Fibroblast of skin of left biceps (primary cell): ENCODE measurements at regions not wholly inside any gene's neighbourhood (a gene's known extent, or its start where the extent isn't known, plus 50 kb on each side); places are given as distances from the start of the nearest gene placed in this dataset.

Experiments
- DNase-seq, 2 experiments: peaks; one replicate each; pipeline ENCODE4 v3.0.0-alpha.2; 2013; ENCODE audit warnings: low read depth in 2 of 2

DNA sequence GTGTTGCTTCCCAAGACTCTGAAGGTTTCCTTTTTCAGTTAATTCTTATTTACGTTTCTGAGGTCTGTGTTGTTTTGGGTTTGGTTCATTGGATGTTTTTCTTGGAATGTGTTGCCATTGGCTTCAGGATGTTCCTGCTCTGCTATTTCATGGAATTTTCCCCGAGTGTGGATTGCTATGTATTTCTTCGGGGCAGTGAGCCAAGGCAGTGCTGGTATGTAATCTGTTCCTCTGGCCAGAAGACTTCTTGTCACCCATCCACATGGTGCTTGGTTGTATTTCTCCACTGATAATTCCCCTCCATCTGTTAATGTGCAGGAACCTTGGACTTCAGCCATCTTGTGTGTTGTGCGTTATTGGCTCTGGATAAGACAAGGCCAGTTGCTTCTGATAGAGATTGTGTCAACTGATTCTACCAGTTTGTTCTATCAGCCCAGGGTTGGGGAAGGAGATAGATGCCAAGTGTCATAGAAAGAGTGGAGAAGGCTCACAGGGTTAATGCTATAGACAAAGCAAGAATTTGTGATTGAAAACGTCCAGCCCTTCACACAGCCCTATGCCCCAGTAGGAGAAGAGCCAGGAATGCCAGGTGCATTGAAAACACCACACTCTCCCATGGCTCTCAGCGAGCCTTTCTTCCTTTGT, 505.2 kb downstream of the PLPP3 start:
- DNase-seq: peak; percentile 94 to 96

GRCh38 chr1:56073614-56074006, 505.8 kb downstream of the PLPP3 start:
- no peak for DNase-seq

DNA sequence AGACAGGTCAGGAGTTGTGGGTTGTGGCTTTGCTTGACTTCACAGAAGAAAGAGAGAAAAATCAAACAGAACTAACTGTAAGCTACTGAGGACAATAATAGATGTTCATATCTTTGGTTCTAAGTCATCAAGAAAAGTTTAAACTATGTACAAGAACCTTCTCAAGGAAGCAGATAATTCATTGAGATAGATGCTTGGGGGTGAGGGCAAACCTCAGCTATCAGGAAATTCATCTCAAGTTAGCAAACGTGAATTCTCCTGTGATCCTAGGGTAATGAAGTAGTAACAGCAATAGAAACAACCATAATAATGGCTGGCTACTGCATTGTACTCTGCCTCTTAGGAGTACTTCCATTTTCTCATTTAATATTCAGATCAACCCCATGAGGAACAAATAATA, 506.2 kb downstream of the PLPP3 start:
- no peak for DNase-seq

DNA sequence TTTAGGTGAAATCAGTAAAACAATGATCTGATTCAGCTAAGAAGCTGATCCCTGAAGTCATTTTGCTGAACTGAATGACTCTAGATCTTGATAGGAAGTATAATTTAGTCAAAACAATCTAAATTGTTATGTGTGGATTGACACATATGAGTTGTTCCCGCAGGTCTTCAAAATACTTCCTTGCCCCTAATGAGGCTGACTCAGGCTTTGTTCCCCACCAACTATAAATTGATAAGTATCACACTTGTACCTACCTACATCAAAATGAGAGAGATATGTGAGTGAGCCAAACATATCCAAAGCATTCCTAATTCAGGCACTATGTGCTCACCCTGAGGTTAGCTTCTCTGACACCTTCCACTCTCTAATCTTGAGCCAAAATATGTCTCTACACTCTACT, 507.1 kb downstream of the PLPP3 start:
- no peak for DNase-seq

DNA sequence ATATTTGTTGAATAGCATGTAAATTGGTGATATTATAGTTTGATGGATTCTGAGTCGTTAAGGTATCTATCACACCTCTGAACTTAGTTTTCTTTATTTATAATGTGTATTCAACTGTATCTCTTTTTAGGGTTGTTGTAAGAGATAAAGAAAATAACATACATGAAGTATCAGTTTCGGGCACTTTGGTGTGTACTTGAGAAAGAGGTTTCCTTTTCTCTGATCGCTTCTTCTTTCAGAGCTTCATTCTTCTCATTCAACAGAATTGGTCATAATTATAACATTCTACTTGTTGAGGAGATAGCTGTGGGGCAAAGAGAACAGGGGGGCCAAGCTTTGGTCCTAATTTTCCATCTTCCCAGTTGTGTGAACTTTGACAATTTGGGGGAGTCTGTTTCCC, 508.0 kb downstream of the PLPP3 start:
- DNase-seq: no peak

- peak; percentile 86 to 88 for DNase-seq
Observed at GRCh38 chr1:56070601-56071000, 508.8 kb downstream of the PLPP3 start.

DNA sequence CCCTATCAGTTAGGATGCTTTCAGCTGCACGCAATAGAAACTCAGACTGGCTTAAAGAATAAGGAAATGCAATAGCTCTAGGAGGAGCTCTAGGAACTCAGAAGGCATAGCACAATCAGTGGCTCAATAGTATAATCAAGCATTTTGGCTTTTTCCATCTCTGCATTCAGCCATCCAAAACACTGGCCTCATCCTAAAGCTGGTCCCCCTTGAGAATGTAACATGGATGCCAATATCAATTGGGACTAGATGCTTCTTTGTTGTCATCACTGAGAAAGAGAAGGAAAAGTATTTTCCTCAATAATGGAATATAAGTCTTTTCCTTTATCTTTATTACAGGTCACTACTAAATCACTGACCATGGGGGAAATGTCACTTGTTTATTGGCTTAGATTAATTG, 509.5 kb downstream of the PLPP3 start:
- no peak for DNase-seq

GRCh38 chr1:56068908-56069307, 510.5 kb downstream of the PLPP3 start:
- no peak for DNase-seq

DNA sequence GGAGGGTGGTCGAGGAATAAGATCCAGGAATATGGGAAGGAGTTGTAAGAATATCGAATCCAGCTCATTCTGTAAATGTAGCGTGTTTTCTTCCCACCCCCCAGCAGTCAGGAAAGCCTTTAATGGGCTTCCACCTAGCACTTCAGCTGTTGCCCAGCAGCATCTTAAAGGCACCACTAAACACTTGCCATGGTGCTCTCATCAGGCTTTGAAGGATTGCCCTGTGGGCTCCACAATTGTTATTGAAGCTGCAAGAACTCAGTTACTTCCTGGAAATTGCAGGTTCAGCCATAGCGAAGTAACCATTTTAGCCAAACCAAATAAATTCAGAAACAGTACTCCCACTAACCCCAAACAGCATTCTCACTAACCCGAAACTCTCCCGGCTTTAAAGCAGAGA, 511.2 kb downstream of the PLPP3 start:
- no peak for DNase-seq

- DNase-seq: peak; percentile 73 to 75
Observed at GRCh38 chr1:56065729-56066128, 513.6 kb downstream of the PLPP3 start.

- DNase-seq: peak in 1 of 2 experiments; percentile 66
Observed at GRCh38 chr1:56064705-56065104, 514.7 kb downstream of the PLPP3 start.

GRCh38 chr1:56063461-56063860, 515.9 kb downstream of the PLPP3 start:
- no peak for DNase-seq

DNA sequence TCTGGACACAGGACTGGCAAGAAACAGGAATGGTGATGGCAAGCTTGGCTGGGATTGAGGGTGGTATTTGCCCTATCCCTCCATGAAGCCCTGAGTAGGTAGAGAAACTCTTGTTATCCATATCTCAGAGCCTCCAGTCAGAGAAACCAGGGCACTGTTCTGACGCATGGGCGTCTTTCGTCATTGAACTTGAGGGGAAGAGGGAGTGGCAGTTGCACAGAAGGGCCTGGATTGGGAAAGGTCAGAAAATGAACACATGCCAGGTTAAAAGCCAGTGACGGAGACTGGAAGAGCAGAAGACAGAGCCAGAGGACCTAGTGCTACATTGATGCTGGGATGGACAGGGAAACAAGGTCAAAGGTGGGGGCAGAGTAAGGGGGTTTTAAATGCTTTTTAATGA, 516.7 kb downstream of the PLPP3 start:
- DNase-seq: no peak

- no peak for DNase-seq
Observed at GRCh38 chr1:56061824-56062223, 517.5 kb downstream of the PLPP3 start.

DNA sequence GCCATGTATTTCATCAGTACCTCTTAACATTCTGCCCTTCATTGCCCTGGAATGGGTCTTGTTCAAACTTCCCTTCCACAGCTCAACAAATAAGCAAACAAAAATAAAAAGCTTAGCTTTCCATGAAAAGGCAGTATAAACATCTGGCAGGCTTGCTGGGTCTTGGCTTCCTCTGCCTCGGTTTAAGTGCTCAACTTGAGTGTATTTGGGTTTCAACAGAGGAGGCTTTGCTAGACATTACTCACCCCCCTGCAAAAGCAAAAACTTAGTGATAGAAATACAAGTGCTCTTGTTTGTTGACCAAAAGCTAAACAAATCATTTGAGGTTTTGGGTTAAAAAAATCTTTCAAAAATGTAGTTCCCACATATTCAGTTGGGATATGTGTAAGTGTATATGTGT, 518.5 kb downstream of the PLPP3 start:
- no peak for DNase-seq

- DNase-seq: no peak
Observed at GRCh38 chr1:56057466-56058405, 521.6 kb downstream of the PLPP3 start.

GRCh38 chr1:56056438-56057287, 522.7 kb downstream of the PLPP3 start:
- peak; percentile 88 to 91 for DNase-seq

DNA sequence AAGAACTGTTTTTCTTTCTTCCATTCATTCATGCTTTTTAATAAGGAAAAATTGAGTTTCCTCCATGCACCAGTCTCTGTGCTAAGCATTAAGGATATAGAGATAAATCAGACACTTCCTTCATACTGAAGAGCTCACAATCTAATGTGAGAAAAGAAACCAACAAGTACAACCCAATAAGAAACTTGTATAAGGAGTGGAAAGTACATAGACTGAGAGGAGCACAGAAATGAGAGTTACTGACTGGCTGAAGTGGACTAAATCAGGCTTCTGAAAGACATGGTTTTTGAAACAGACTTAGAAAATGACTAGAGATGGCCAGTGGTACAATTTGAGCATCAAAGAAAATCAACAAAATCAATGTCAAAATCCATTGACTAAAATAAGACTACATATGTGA, 524.4 kb downstream of the PLPP3 start:
- DNase-seq: no peak

GRCh38 chr1:56052041-56052440, 527.3 kb downstream of the PLPP3 start:
- DNase-seq: no peak

DNA sequence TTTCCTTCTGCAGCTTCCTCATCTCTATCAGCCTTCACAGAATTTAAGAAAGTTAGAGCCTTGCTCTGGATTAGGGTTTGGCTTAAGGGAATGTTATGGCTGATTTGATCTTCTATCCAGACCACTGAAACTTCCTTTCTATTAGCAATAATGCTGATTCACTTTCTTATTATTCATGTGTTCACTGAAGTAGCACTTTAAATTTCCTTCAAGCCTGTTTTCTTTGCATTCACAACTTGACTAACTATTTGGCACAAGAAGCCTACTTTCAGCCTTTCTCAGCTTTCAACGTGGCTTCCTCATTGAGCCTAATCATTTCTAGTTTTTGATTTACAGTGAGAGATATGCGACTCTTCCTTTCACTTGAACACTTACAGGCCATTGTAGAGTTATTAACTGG, 528.5 kb downstream of the PLPP3 start:
- DNase-seq: no peak

DNA sequence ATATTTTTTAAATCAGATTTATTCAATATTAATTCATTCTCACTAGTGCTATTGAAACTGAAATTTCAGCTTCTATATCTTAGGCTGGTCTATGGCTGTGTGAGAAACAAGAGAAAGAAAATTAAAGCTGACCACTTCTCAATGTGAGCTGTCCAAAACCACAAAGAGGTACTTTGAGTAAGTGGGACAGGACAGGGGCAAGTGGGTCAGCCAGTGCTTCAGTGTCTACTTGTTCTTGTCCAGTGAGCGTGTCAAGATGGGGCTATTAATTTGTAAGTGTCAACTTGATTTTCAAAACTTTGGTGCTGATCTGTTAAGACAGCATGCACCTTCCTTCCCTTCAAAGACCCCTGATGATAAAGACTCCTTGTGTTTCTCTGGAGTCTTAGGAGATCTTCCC, 533.9 kb downstream of the PLPP3 start:
- DNase-seq: no peak

GRCh38 chr1:56045062-56045461, 534.3 kb downstream of the PLPP3 start:
- DNase-seq: no peak
